Keratinocyte (primary cell): ENCODE measurements at regions not wholly inside any gene's neighbourhood (a gene's known extent, or its start where the extent isn't known, plus 50 kb on each side); places are given as distances from the start of the nearest gene placed in this dataset.

Experiments used
- CTCF ChIP-seq, 3 experiments: IDR thresholded peaks in 1 of 3; conservative IDR thresholded peaks in 1 of 3; optimal IDR thresholded peaks in 1 of 3; 2 replicates in 2 of 3; 3 replicates in 1 of 3; pipeline versions ENCODE3 to v1.5.1; 2011; ENCODE audit warnings: low read length in 3 of 3, mild to moderate bottlenecking in 3 of 3, moderate library complexity in 2 of 3, control low read depth in 1 of 3, inconsistent platforms in 1 of 3; ENCODE audit not compliant: insufficient read depth in 2 of 3; ENCODE audit errors: extremely low read depth in 1 of 3
- EZH2 ChIP-seq: IDR thresholded peaks from one replicate; pipeline ENCODE4 v1.6.1; 2012; ENCODE audit warnings: inconsistent platforms, mild to moderate bottlenecking, low read length, moderate library complexity

- TF ChIP-seq EZH2, result no peak
- no peak for TF ChIP-seq CTCF (optimal IDR thresholded peaks at IDR 0.05 in 1 of 3, IDR thresholded peaks at IDR 0.05 in 1 of 3, conservative IDR thresholded peaks at IDR 0.05 in 1 of 3; ENCODE audit: extremely low read depth in 1 of 3, insufficient read depth in 2 of 3, low read length in 3 of 3)
These were observed 244.3 kb upstream of the ADAMTS9 start for GRCh38 chr3:64932016-64932518.
